Fibroblast of lung (primary cell): ENCODE measurements at regions not wholly inside any gene's neighbourhood (a gene's known extent, or its start where the extent isn't known, plus 50 kb on each side); places are given as distances from the start of the nearest gene placed in this dataset.

Source experiments
- DNase-seq, 2 donors: peaks; one replicate each; pipeline versions ENCODE4 v3.0.0 to v3.0.0-alpha.2; 2010; ENCODE audit warnings: low read depth in 2 of 2
- H2AFZ ChIP-seq: 2 replicates; pipeline ENCODE4 v1.5.1; 2012; ENCODE audit warnings: low read length, control low read depth, inconsistent platforms
- H3K27ac ChIP-seq: 2 replicates; pipeline ENCODE4 v1.5.1; 2011; ENCODE audit warnings: low read length, control low read depth; ENCODE audit not compliant: insufficient read depth
- H3K27me3 ChIP-seq: 2 replicates; pipeline ENCODE4 v1.5.1; 2011; ENCODE audit warnings: mild to moderate bottlenecking, low read length; ENCODE audit not compliant: control insufficient read depth, insufficient read depth
- H3K36me3 ChIP-seq: 2 replicates; pipeline ENCODE4 v1.5.1; 2011; ENCODE audit warnings: low read length; ENCODE audit not compliant: control insufficient read depth, insufficient read depth
- H3K4me1 ChIP-seq: 2 replicates; pipeline ENCODE4 v1.5.1; 2011; ENCODE audit warnings: low read length; ENCODE audit not compliant: control insufficient read depth, insufficient read depth; ENCODE audit errors: extremely low read depth
- H3K4me2 ChIP-seq: 2 replicates; pipeline ENCODE4 v1.5.1; 2011; ENCODE audit warnings: low read length, control low read depth; ENCODE audit not compliant: insufficient read depth; ENCODE audit errors: extremely low read depth
- H3K4me3 ChIP-seq, 4 experiments: fragments of 200-600 bp in 1 of 4; sonication (generic) in 1 of 4; replicated peaks in 1 of 4; 2 replicates each; pipeline ENCODE4 v1.5.1; 2011 to 2016; ENCODE audit warnings: low read length in 4 of 4, low read depth in 3 of 4, mild to moderate bottlenecking in 3 of 4, control low read depth in 2 of 4, inconsistent platforms in 1 of 4, mixed read lengths in 1 of 4; ENCODE audit not compliant: insufficient read depth in 1 of 4; ENCODE audit errors: control extremely low read depth in 1 of 4
- H3K79me2 ChIP-seq: 2 replicates; pipeline ENCODE4 v1.5.1; 2012; ENCODE audit warnings: mild to moderate bottlenecking, low read length, inconsistent platforms; ENCODE audit not compliant: control insufficient read depth, insufficient read depth
- H3K9ac ChIP-seq: 2 replicates; pipeline ENCODE4 v1.5.1; 2011; ENCODE audit warnings: mild to moderate bottlenecking, low read length, control low read depth; ENCODE audit not compliant: insufficient read depth
- H3K9me3 ChIP-seq: 2 replicates; pipeline ENCODE4 v1.5.1; 2012; ENCODE audit warnings: low read depth, low read length; ENCODE audit not compliant: control insufficient read depth, insufficient read depth
- H4K20me1 ChIP-seq: 2 replicates; pipeline ENCODE4 v1.5.1; 2011; ENCODE audit warnings: low read length; ENCODE audit not compliant: control insufficient read depth, insufficient read depth; ENCODE audit errors: extremely low read depth
- CTCF ChIP-seq, 2 donors: IDR thresholded peaks in 1 of 2; conservative IDR thresholded peaks in 1 of 2; 1 replicate in 1 of 2; 2 replicates in 1 of 2; pipeline ENCODE4 v1.5.1; 2011 to 2012; ENCODE audit warnings: low read length in 2 of 2, control low read depth in 1 of 2, inconsistent platforms in 1 of 2, low read depth in 1 of 2, mild to moderate bottlenecking in 1 of 2
- EZH2 ChIP-seq: IDR thresholded peaks from 2 replicates; pipeline ENCODE4 v1.5.1; 2012; ENCODE audit warnings: low read length, control low read depth, mild to moderate bottlenecking; ENCODE audit errors: missing control alignments

- Histone ChIP-seq H3K27ac (no peak overlapping the region), H3K9me3 (no peaks in the 10 kb centered on the region), H2AFZ (peak overlapping the region; percentile 3), H3K79me2 (no peaks in the 10 kb centered on the region), H3K36me3 (no peaks in the 10 kb centered on the region), H3K4me2 (no peak overlapping the region), H4K20me1 (no peaks in the 10 kb centered on the region), H3K27me3 (no peaks in the 10 kb centered on the region), H3K9ac (no peak overlapping the region), H3K4me1 (no peaks in the 10 kb centered on the region), H3K4me3 (peak overlapping the region in 1 of 4 experiments; percentile 62)
- TF ChIP-seq CTCF (conservative IDR thresholded peaks at IDR 0.05 in 1 of 2, IDR thresholded peaks at IDR 0.05 in 1 of 2; ENCODE audit: low read depth in 1 of 2, low read length in 2 of 2) (no peak), EZH2 (no peak)
- peak; percentile 28 to 76 for DNase-seq
These were observed 158.0 kb downstream of the KCNA5 start for GRCh38 chr12:5201554-5202218.

- Histone ChIP-seq H3K9ac (no peak overlapping the region), H3K79me2 (no peaks in the 10 kb centered on the region), H3K27ac (no peak overlapping the region), H2AFZ (no peak overlapping the region), H3K4me1 (no peaks in the 10 kb centered on the region), H3K27me3 (peaks cover 2% of the 10 kb centered on the region), H3K4me2 (no peak overlapping the region), H4K20me1 (no peaks in the 10 kb centered on the region), H3K36me3 (no peaks in the 10 kb centered on the region), H3K4me3 (no peak overlapping the region), H3K9me3 (no peaks in the 10 kb centered on the region)
- no peak for DNase-seq
- TF ChIP-seq CTCF (conservative IDR thresholded peaks at IDR 0.05 in 1 of 2, IDR thresholded peaks at IDR 0.05 in 1 of 2; ENCODE audit: low read depth in 1 of 2, low read length in 2 of 2) (no peak), EZH2 (no peak)
These were observed 159.6 kb downstream of the KCNA5 start for GRCh38 chr12:5203274-5203673.

- Histone ChIP-seq H3K27ac (no peak overlapping the region), H3K4me1 (no peaks in the 10 kb centered on the region), H4K20me1 (no peaks in the 10 kb centered on the region), H3K27me3 (peaks cover 2% of the 10 kb centered on the region), H3K9ac (no peak overlapping the region), H3K4me2 (no peak overlapping the region), H3K9me3 (no peaks in the 10 kb centered on the region), H2AFZ (no peak overlapping the region), H3K79me2 (no peaks in the 10 kb centered on the region), H3K4me3 (no peak overlapping the region), H3K36me3 (no peaks in the 10 kb centered on the region)
- TF ChIP-seq CTCF (conservative IDR thresholded peaks at IDR 0.05 in 1 of 2, IDR thresholded peaks at IDR 0.05 in 1 of 2; ENCODE audit: low read depth in 1 of 2, low read length in 2 of 2) (no peak), EZH2 (no peak)
- no peak for DNase-seq
These were observed 160.0 kb downstream of the KCNA5 start for GRCh38 chr12:5203720-5204119.
